CD4-positive, CD25-positive, alpha-beta regulatory T cell (primary cell): ENCODE measurements at regions not wholly inside any gene's neighbourhood (a gene's known extent, or its start where the extent isn't known, plus 50 kb on each side); places are given as distances from the start of the nearest gene placed in this dataset.
"Not testable (repeated sequence)": the region's sequence is repeated elsewhere in the genome, so short reads cannot be mapped to it uniquely, and the experiment has no call there.

Source experiments
- ATAC-seq, 2 donors: fragments of 150-1000 bp; cut with Tn5 transposase; one replicate each; pipeline ENCODE4 v1.10.0; 2021; ENCODE audit warnings: low read depth in 2 of 2, moderate number of reproducible peaks in 2 of 2, moderate library complexity in 1 of 2
- DNase-seq, 3 donors: peaks; one replicate each; pipeline versions ENCODE4 v3.0.0 to v3.0.0-alpha.2; 2012 to 2022; ENCODE audit warnings: mixed read lengths in 1 of 3
- H3K27ac ChIP-seq: one replicate; pipeline ENCODE4 v1.7.0; 2013; ENCODE audit warnings: mild to moderate bottlenecking, low read length; ENCODE audit not compliant: insufficient read depth, poor library complexity, severe bottlenecking
- H3K27me3 ChIP-seq: one replicate; pipeline ENCODE4 v1.7.0; 2013; ENCODE audit warnings: low read length; ENCODE audit not compliant: control insufficient read depth, insufficient read depth
- H3K36me3 ChIP-seq: one replicate; pipeline ENCODE4 v1.7.0; 2013; ENCODE audit warnings: mild to moderate bottlenecking, low read length, moderate library complexity; ENCODE audit not compliant: control insufficient read depth, insufficient read depth
- H3K4me1 ChIP-seq: 2 replicates; pipeline ENCODE4 v1.7.0; 2013; ENCODE audit warnings: mild to moderate bottlenecking, low read length; ENCODE audit not compliant: insufficient read depth, control insufficient read depth, poor library complexity, severe bottlenecking
- H3K4me3 ChIP-seq: one replicate; pipeline ENCODE4 v1.7.0; 2013; ENCODE audit warnings: low read depth, mild to moderate bottlenecking, low read length, moderate library complexity
- H3K9me3 ChIP-seq, 2 experiments: 1 replicate in 1 of 2; 2 replicates in 1 of 2; pipeline ENCODE4 v1.7.0; 2013; ENCODE audit warnings: low read length in 2 of 2, mild to moderate bottlenecking in 1 of 2, moderate library complexity in 1 of 2; ENCODE audit not compliant: control insufficient read depth in 2 of 2
- H3K27ac Mint-ChIP-seq, 3 donors: one replicate each; pipeline ENCODE4 v1.8.0; 2020 to 2022; ENCODE audit warnings: mild to moderate bottlenecking in 3 of 3, mixed read lengths in 3 of 3, moderate library complexity in 2 of 3
- H3K27me3 Mint-ChIP-seq: one replicate; pipeline ENCODE4 v1.8.0; 2022; ENCODE audit warnings: mild to moderate bottlenecking, mixed read lengths
- H3K36me3 Mint-ChIP-seq: one replicate; pipeline ENCODE4 v1.8.0; 2020; ENCODE audit warnings: mixed read lengths
- H3K4me1 Mint-ChIP-seq, 4 donors: one replicate each; pipeline ENCODE4 v1.8.0; 2020 to 2022; ENCODE audit warnings: mixed read lengths in 4 of 4, mild to moderate bottlenecking in 1 of 4
- H3K4me3 Mint-ChIP-seq, 4 donors: one replicate each; pipeline ENCODE4 v1.8.0; 2020 to 2022; ENCODE audit warnings: mild to moderate bottlenecking in 4 of 4, mixed read lengths in 4 of 4, moderate library complexity in 3 of 4
- H3K9me3 Mint-ChIP-seq, 7 donors: one replicate each; pipeline ENCODE4 v1.8.0; 2020 to 2022; ENCODE audit warnings: mixed read lengths in 7 of 7, mild to moderate bottlenecking in 3 of 7, moderate library complexity in 2 of 7

- peak; percentile 42 to 53 for ATAC-seq
- Histone ChIP-seq H3K9me3 (peaks cover 23 to 31% of the 10 kb centered on the region in 2 experiments), H3K4me3 (peak overlapping the region; percentile 72), H3K36me3 (peaks cover 13% of the 10 kb centered on the region), H3K27ac (peak overlapping the region; percentile 87)
- peak overlapping the region; percentile 95 to 99 (median 97) for H3K27ac Mint-ChIP-seq
- H3K9me3 Mint-ChIP-seq, result peaks cover 2 to 47% (median 32%) of the 10 kb centered on the region in 7 donors
- not testable (repeated sequence) for H3K27me3 ChIP-seq, H3K27me3 Mint-ChIP-seq, H3K4me1 ChIP-seq
- DNase-seq, result peak; percentile 64 to 86 (median 76)
- peak overlapping the region; percentile 48 to 82 (median 68) for H3K4me3 Mint-ChIP-seq
- peaks cover 11 to 49% (median 24%) of the 10 kb centered on the region in 4 donors for H3K4me1 Mint-ChIP-seq
- H3K36me3 Mint-ChIP-seq, result peaks cover 53% of the 10 kb centered on the region
Observed at GRCh38 chrX:2630008-2630934, 60.8 kb upstream of the CD99 start.

DNA sequence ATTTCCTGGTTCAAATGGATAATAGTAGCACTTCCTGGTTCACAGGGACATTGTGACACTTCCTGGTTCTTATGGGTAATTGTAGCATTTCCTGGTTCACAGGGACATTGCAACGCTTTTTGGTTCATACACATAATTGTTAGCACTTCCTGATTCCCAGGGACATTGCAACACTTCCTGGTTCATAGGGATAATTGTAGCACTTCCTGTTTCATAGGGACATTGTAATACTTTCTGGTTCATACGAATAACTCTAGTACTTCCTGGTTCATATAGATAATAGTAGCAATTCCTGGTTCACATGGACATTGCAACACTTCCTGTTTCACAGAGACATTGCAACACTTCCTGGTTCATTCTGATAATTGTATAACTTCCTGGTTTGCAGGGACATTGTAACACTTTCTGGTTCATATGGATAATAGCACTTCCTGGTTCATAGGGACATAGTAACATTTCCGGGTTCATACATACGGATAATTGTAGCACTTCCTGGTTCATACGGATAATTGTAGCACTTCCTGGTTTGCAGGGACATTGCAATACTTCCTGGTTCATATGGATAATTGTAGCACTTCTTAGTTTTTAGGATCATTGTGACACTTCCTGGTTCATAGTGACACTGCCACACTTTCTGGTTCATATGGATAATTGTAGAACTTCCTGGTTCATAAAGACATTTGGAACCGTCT lies 61.6 kb upstream of the CD99 start:
- Mint-ChIP-seq H3K4me3 (peak overlapping the region; percentile 48 to 82 (median 68)), H3K27me3 (no peaks in the 10 kb centered on the region), H3K27ac (peak overlapping the region; percentile 95 to 99 (median 97)), H3K4me1 (peaks cover 11 to 49% (median 24%) of the 10 kb centered on the region in 4 donors), H3K36me3 (peaks cover 59% of the 10 kb centered on the region), H3K9me3 (peaks cover 2 to 47% (median 32%) of the 10 kb centered on the region in 7 donors)
- peak; percentile 9 to 80 (median 63) for DNase-seq
- Histone ChIP-seq H3K36me3 (peaks cover 15% of the 10 kb centered on the region), H3K4me1 (no peaks in the 10 kb centered on the region), H3K4me3 (peak overlapping the region; percentile 72), H3K9me3 (peaks cover 23 to 31% of the 10 kb centered on the region in 2 experiments), H3K27me3 (no peaks in the 10 kb centered on the region), H3K27ac (peak overlapping the region; percentile 87)
- peak; percentile 50 to 60 for ATAC-seq

DNA sequence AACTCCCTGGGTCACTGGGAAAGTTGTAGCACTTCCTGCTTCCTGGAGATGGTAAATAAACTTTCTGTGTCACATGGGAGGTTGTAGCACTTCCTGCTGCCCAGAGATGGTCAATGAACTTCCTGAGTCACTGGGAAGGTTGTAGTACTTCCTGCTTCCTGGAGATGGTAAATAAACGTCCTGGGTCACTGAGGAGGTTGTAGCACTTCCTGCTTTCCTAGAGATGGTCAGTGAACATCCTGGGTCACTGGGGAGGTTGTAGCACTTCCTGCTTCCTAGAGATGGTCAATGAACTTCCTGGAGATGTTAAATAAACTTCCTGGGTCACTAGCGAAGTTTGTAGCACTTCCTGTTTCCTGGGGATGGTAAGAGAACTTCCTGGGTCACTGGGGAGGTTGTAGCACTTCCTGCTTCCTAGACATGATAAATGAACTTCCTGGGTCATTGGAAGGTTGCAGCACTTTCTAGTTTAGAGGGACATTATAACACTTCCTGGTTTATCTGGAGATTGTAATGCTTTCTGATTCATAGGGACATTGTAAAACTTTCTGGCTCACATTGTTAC lies 62.3 kb upstream of the CD99 start:
- Mint-ChIP-seq H3K4me1 (peaks cover 11 to 49% (median 24%) of the 10 kb centered on the region in 4 donors), H3K4me3 (peak overlapping the region; percentile 48 to 82 (median 68)), H3K27me3 (no peaks in the 10 kb centered on the region), H3K27ac (peak overlapping the region; percentile 95 to 99 (median 97)), H3K9me3 (peaks cover 2 to 47% (median 32%) of the 10 kb centered on the region in 7 donors), H3K36me3 (peaks cover 64% of the 10 kb centered on the region)
- Histone ChIP-seq H3K36me3 (peaks cover 16% of the 10 kb centered on the region), H3K27me3 (no peaks in the 10 kb centered on the region), H3K4me3 (peak overlapping the region; percentile 72), H3K9me3 (peaks cover 23 to 31% of the 10 kb centered on the region in 2 experiments), H3K4me1 (no peaks in the 10 kb centered on the region), H3K27ac (peak overlapping the region; percentile 87)
- ATAC-seq (peak; percentile 16 to 31), DNase-seq (peak in 2 of 3 donors; percentile 3 to 63)

GRCh38 chrX:2627272-2627867 lies 63.7 kb upstream of the CD99 start:
- Mint-ChIP-seq H3K9me3 (peaks cover under 1 to 44% (median 32%) of the 10 kb centered on the region in 7 donors), H3K27me3 (no peaks in the 10 kb centered on the region), H3K4me3 (peak overlapping the region in 1 of 4 donors; percentile 47), H3K27ac (no peak overlapping the region), H3K36me3 (peaks cover 73% of the 10 kb centered on the region), H3K4me1 (peaks cover 11 to 45% (median 24%) of the 10 kb centered on the region in 4 donors)
- peak in 1 of 2 donors; percentile 16 for ATAC-seq
- Histone ChIP-seq H3K36me3 (peaks cover 30% of the 10 kb centered on the region), H3K4me1 (no peaks in the 10 kb centered on the region), H3K9me3 (peaks cover 23 to 28% of the 10 kb centered on the region in 2 experiments), H3K4me3 (no peak overlapping the region), H3K27me3 (no peaks in the 10 kb centered on the region), H3K27ac (no peak overlapping the region)
- peak; percentile 15 to 75 (median 40) for DNase-seq

- H3K4me3 Mint-ChIP-seq, result no peak overlapping the region
- peaks cover 11 to 40% (median 24%) of the 10 kb centered on the region in 4 donors for H3K4me1 Mint-ChIP-seq
- Histone ChIP-seq H3K27me3 (no peaks in the 10 kb centered on the region), H3K4me1 (no peaks in the 10 kb centered on the region), H3K9me3 (peaks cover 22% of the 10 kb centered on the region in 2 experiments), H3K36me3 (peaks cover 34% of the 10 kb centered on the region), H3K27ac (no peak overlapping the region), H3K4me3 (no peak overlapping the region)
- no peaks in the 10 kb centered on the region for H3K27me3 Mint-ChIP-seq
- H3K36me3 Mint-ChIP-seq, result peaks cover 70% of the 10 kb centered on the region
- peak overlapping the region in 1 of 3 donors; percentile 10 for H3K27ac Mint-ChIP-seq
- peaks cover 0 to 39% (median 27%) of the 10 kb centered on the region in 7 donors for H3K9me3 Mint-ChIP-seq
- no peak for DNase-seq
- ATAC-seq, result no peak
Observed at GRCh38 chrX:2626750-2627149, 64.3 kb upstream of the CD99 start.

- H3K27ac ChIP-seq, result no peak overlapping the region
- Mint-ChIP-seq H3K27me3 (no peaks in the 10 kb centered on the region), H3K36me3 (peaks cover 65% of the 10 kb centered on the region), H3K9me3 (peaks cover 0 to 2% (median 0%) of the 10 kb centered on the region in 7 donors), H3K27ac (no peak overlapping the region), H3K4me3 (no peak overlapping the region), H3K4me1 (peaks cover 0 to 5% (median 3%) of the 10 kb centered on the region in 4 donors)
- DNase-seq, result no peak
- no peak overlapping the region for H3K4me3 ChIP-seq
- no peaks in the 10 kb centered on the region for H3K27me3 ChIP-seq
- H3K4me1 ChIP-seq, result no peaks in the 10 kb centered on the region
- H3K9me3 ChIP-seq, result no peaks in the 10 kb centered on the region
- H3K36me3 ChIP-seq, result peaks cover 54% of the 10 kb centered on the region
- ATAC-seq, result no peak
Observed at GRCh38 chrX:2620576-2620975, 70.5 kb upstream of the CD99 start.

DNA sequence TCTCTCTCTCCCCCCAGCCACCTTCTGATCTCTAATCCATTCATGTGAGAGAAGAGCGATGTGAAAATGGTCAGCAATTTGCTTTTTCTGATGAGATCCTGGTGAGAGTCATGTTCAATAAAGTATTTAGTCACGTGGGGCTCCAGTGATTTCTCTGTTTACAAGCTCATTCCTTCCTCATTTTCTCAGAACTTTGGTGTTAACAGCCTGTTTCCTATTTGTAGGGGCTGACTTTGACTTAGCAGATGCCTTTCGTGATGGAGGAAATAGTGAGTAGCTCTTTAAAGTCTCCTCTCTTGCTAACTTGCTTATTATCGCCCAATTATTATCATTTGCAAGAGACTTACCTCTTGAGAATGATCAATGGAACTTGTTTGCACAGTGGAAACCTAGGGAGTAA lies 72.6 kb upstream of the CD99 start:
- H3K27me3 Mint-ChIP-seq, result no peaks in the 10 kb centered on the region
- no peaks in the 10 kb centered on the region for H3K27me3 ChIP-seq
- DNase-seq, result no peak
- peaks cover 73% of the 10 kb centered on the region for H3K36me3 Mint-ChIP-seq
- ATAC-seq, result no peak
- peaks cover 56% of the 10 kb centered on the region for H3K36me3 ChIP-seq
- no peak overlapping the region for H3K4me3 ChIP-seq
- H3K4me1 ChIP-seq, result no peaks in the 10 kb centered on the region
- peaks cover 4 to 21% (median 8%) of the 10 kb centered on the region in 4 donors for H3K4me1 Mint-ChIP-seq
- H3K4me3 Mint-ChIP-seq, result no peak overlapping the region
- H3K27ac Mint-ChIP-seq, result no peak overlapping the region
- peaks cover 0 to 2% (median 0%) of the 10 kb centered on the region in 7 donors for H3K9me3 Mint-ChIP-seq
- H3K9me3 ChIP-seq, result no peaks in the 10 kb centered on the region
- no peak overlapping the region for H3K27ac ChIP-seq
